ENCODE measurements at regions not wholly inside any gene's neighbourhood (a gene's known extent, or its start where the extent isn't known, plus 50 kb on each side); places are given as distances from the start of the nearest gene placed in this dataset.
"Not testable (repeated sequence)": the region's sequence is repeated elsewhere in the genome, so short reads cannot be mapped to it uniquely, and the experiment has no call there.

GRCh38 chr16:79885320-79885719 is 284.8 kb upstream of the MAF start:
- Histone ChIP-seq H3K9me3 (replicated peaks in 1 of 2; ENCODE audit: control insufficient read depth in 2 of 2, insufficient read depth in 1 of 2, low read depth in 1 of 2, low read length in 2 of 2) (no peaks in the 10 kb centered on the region), H3K4ac (ENCODE audit: low read length) (no peak overlapping the region), H2AFZ (ENCODE audit: low read length) (peak overlapping the region; percentile 64), H3K4me2 (ENCODE audit: insufficient read depth, low read length, poor library complexity, severe bottlenecking) (no peak overlapping the region), H2BK120ac (ENCODE audit: low read depth, low read length) (no peak overlapping the region), H3K4me3 (ENCODE audit: low read length in 2 of 2) (no peak overlapping the region), H2BK5ac (ENCODE audit: low read length) (no peak overlapping the region), H2BK12ac (ENCODE audit: low read length) (no peak overlapping the region), H3K27me3 (ENCODE audit: control insufficient read depth in 3 of 3, insufficient read depth in 3 of 3, low read depth in 1 of 3, low read length in 3 of 3) (no peaks in the 10 kb centered on the region), H2AK5ac (ENCODE audit: low read depth, low read length) (no peak overlapping the region), H3K79me1 (ENCODE audit: low read depth, low read length) (no peaks in the 10 kb centered on the region), H2BK15ac (ENCODE audit: low read length) (no peak overlapping the region), H4K8ac (ENCODE audit: low read depth, low read length) (no peak overlapping the region), H3K9ac (ENCODE audit: low read depth, low read length, poor library complexity) (no peak overlapping the region), H3K18ac (ENCODE audit: low read length) (no peak overlapping the region), H3K27ac (replicated peaks; ENCODE audit: low read length) (no peak overlapping the region), H3K36me3 (replicated peaks in 1 of 2; ENCODE audit: control insufficient read depth in 2 of 2, insufficient read depth in 2 of 2, low read length in 2 of 2) (no peaks in the 10 kb centered on the region), H3K4me1 (ENCODE audit: control insufficient read depth in 2 of 2, insufficient read depth in 1 of 2, low read depth in 1 of 2, low read length in 2 of 2) (no peaks in the 10 kb centered on the region), H4K91ac (ENCODE audit: low read depth, low read length, poor library complexity) (no peak overlapping the region), H3K23ac (ENCODE audit: low read depth, low read length, poor library complexity) (no peak overlapping the region), H3K14ac (ENCODE audit: low read length) (no peak overlapping the region)
- no CpG with 5 or more reads among the region's 7 CpGs for WGBS, 2 donors (ENCODE audit: extremely low coverage in 2 of 2, insufficient read length in 2 of 2, insufficient replicate concordance in 1 of 2)
- no peak for DNase-seq (ENCODE audit: low spot score)

DNA sequence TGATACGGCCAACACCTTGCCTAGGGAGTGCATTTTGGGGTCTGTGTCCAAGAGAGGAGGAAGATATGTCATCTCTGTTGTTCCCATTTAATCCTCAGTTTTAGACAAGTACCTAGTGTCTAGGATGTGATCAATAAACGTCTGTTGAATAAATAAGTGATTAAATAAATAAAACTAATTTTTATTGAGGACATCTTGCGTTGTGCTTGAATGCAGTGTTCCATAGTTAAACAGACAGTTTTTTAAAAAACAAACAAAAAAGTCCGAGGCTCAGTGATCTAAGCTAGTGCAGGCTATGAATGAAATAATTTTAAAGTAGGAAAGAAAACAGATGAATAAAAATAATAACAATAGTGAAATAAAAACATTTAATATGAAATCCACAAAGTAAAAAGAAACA is 283.0 kb upstream of the MAF start:
- H3K4ac ChIP-seq (ENCODE audit: low read length) = no peak overlapping the region
- no peaks in the 10 kb centered on the region for H3K27me3 ChIP-seq (ENCODE audit: control insufficient read depth in 3 of 3, insufficient read depth in 3 of 3, low read depth in 1 of 3, low read length in 3 of 3)
- H3K4me1 ChIP-seq (ENCODE audit: control insufficient read depth in 2 of 2, insufficient read depth in 1 of 2, low read depth in 1 of 2, low read length in 2 of 2) = no peaks in the 10 kb centered on the region
- H3K9me3 ChIP-seq (replicated peaks in 1 of 2; ENCODE audit: control insufficient read depth in 2 of 2, insufficient read depth in 1 of 2, low read depth in 1 of 2, low read length in 2 of 2) = no peaks in the 10 kb centered on the region
- H3K4me2 ChIP-seq (ENCODE audit: insufficient read depth, low read length, poor library complexity, severe bottlenecking) = no peak overlapping the region
- H2BK5ac ChIP-seq (ENCODE audit: low read length) = no peak overlapping the region
- H2BK15ac ChIP-seq (ENCODE audit: low read length) = no peak overlapping the region
- no peaks in the 10 kb centered on the region for H3K79me1 ChIP-seq (ENCODE audit: low read depth, low read length)
- H2AFZ ChIP-seq (ENCODE audit: low read length) = no peak overlapping the region
- no peak overlapping the region for H3K9ac ChIP-seq (ENCODE audit: low read depth, low read length, poor library complexity)
- no peak overlapping the region for H2BK120ac ChIP-seq (ENCODE audit: low read depth, low read length)
- H2AK5ac ChIP-seq (ENCODE audit: low read depth, low read length) = no peak overlapping the region
- H2BK12ac ChIP-seq (ENCODE audit: low read length) = no peak overlapping the region
- no peak overlapping the region for H4K8ac ChIP-seq (ENCODE audit: low read depth, low read length)
- no CpG with 5 or more reads among the region's 4 CpGs for WGBS, 2 donors (ENCODE audit: extremely low coverage in 2 of 2, insufficient read length in 2 of 2, insufficient replicate concordance in 1 of 2)
- no peak overlapping the region for H4K91ac ChIP-seq (ENCODE audit: low read depth, low read length, poor library complexity)
- DNase-seq (ENCODE audit: low spot score) = no peak
- no peaks in the 10 kb centered on the region for H3K36me3 ChIP-seq (replicated peaks in 1 of 2; ENCODE audit: control insufficient read depth in 2 of 2, insufficient read depth in 2 of 2, low read length in 2 of 2)
- H3K18ac ChIP-seq (ENCODE audit: low read length) = no peak overlapping the region
- no peak overlapping the region for H3K27ac ChIP-seq (replicated peaks; ENCODE audit: low read length)
- H3K14ac ChIP-seq (ENCODE audit: low read length) = no peak overlapping the region
- H3K4me3 ChIP-seq (ENCODE audit: low read length in 2 of 2) = no peak overlapping the region
- H3K23ac ChIP-seq (ENCODE audit: low read depth, low read length, poor library complexity) = no peak overlapping the region

DNA sequence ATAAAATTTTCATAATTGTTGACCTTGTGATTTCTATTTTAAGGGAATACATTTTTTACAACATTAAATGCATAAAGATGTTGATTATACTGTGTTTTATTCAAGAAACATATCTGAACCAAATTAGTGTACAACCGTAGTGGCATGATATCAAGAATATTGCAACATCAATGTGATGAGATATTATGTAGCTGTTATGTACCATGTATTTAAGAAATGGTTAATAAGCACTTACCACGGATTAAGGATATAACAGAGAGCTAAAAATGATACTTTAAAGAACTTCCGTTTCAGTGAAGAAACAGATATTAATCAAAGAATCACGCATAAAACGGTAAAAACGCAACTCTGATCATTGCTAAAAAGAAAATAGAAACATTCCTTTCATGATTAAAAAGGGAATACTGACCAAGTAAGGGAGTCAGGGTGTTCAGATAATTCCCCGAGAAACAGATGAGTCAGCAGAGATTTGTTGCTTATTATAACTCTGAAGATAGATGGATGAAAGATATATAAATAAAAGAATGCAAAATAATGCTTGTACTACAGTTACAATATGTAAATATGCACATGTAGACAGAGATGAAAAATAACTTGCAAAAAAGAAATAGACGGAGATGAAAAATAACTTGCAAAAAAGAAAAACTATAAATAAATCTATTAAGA is 281.9 kb upstream of the MAF start:
- no peak overlapping the region for H2BK12ac ChIP-seq (ENCODE audit: low read length)
- no peaks in the 10 kb centered on the region for H3K4me1 ChIP-seq (ENCODE audit: control insufficient read depth in 2 of 2, insufficient read depth in 1 of 2, low read depth in 1 of 2, low read length in 2 of 2)
- no peak overlapping the region for H2BK15ac ChIP-seq (ENCODE audit: low read length)
- H2BK120ac ChIP-seq (ENCODE audit: low read depth, low read length) = no peak overlapping the region
- H3K36me3 ChIP-seq (replicated peaks in 1 of 2; ENCODE audit: control insufficient read depth in 2 of 2, insufficient read depth in 2 of 2, low read length in 2 of 2) = no peaks in the 10 kb centered on the region
- H3K27ac ChIP-seq (replicated peaks; ENCODE audit: low read length) = no peak overlapping the region
- H4K8ac ChIP-seq (ENCODE audit: low read depth, low read length) = no peak overlapping the region
- no peak overlapping the region for H3K4me3 ChIP-seq (ENCODE audit: low read length in 2 of 2)
- no peaks in the 10 kb centered on the region for H3K79me1 ChIP-seq (ENCODE audit: low read depth, low read length)
- DNase-seq (ENCODE audit: low spot score) = no peak
- H4K91ac ChIP-seq (ENCODE audit: low read depth, low read length, poor library complexity) = no peak overlapping the region
- no CpG with 5 or more reads among the region's 8 CpGs for WGBS, 2 donors (ENCODE audit: extremely low coverage in 2 of 2, insufficient read length in 2 of 2, insufficient replicate concordance in 1 of 2)
- no peak overlapping the region for H2AFZ ChIP-seq (ENCODE audit: low read length)
- no peak overlapping the region for H3K4me2 ChIP-seq (ENCODE audit: insufficient read depth, low read length, poor library complexity, severe bottlenecking)
- H3K4ac ChIP-seq (ENCODE audit: low read length) = no peak overlapping the region
- H3K23ac ChIP-seq (ENCODE audit: low read depth, low read length, poor library complexity) = no peak overlapping the region
- no peak overlapping the region for H3K14ac ChIP-seq (ENCODE audit: low read length)
- H2AK5ac ChIP-seq (ENCODE audit: low read depth, low read length) = no peak overlapping the region
- no peak overlapping the region for H3K9ac ChIP-seq (ENCODE audit: low read depth, low read length, poor library complexity)
- no peak overlapping the region for H3K18ac ChIP-seq (ENCODE audit: low read length)
- H3K27me3 ChIP-seq (ENCODE audit: control insufficient read depth in 3 of 3, insufficient read depth in 3 of 3, low read depth in 1 of 3, low read length in 3 of 3) = peaks cover 0 to 1% (median 0%) of the 10 kb centered on the region in 3 experiments
- no peak overlapping the region for H2BK5ac ChIP-seq (ENCODE audit: low read length)
- no peaks in the 10 kb centered on the region for H3K9me3 ChIP-seq (replicated peaks in 1 of 2; ENCODE audit: control insufficient read depth in 2 of 2, insufficient read depth in 1 of 2, low read depth in 1 of 2, low read length in 2 of 2)

DNA sequence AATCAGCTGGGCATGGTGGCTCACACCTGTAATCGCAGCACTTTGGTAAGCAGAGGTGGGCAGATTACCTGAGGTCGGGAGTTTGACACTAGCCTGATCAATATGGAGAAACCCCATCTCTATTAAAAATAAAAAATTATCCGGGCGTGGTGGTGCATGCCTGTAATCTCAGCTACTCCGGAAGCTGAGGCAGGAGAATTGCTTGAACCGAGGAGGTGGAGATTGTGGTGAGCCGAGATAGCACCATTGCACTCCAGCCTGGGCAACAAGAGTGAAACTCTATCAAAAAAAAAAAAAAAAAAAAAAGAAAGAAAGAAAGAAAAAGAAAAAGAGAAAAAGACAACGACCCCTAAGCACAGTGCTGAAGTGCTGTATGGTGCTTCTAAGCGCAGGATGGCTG is 280.6 kb upstream of the MAF start:
- H2BK12ac ChIP-seq (ENCODE audit: low read length); H3K4me2 ChIP-seq (ENCODE audit: insufficient read depth, low read length, poor library complexity, severe bottlenecking); H3K36me3 ChIP-seq (replicated peaks in 1 of 2; ENCODE audit: control insufficient read depth in 2 of 2, insufficient read depth in 2 of 2, low read length in 2 of 2); H3K9me3 ChIP-seq (replicated peaks in 1 of 2; ENCODE audit: control insufficient read depth in 2 of 2, insufficient read depth in 1 of 2, low read depth in 1 of 2, low read length in 2 of 2); H3K79me1 ChIP-seq (ENCODE audit: low read depth, low read length); H2BK5ac ChIP-seq (ENCODE audit: low read length); H3K27ac ChIP-seq (replicated peaks; ENCODE audit: low read length); H3K23ac ChIP-seq (ENCODE audit: low read depth, low read length, poor library complexity); H2AFZ ChIP-seq (ENCODE audit: low read length); H3K4me3 ChIP-seq (ENCODE audit: low read length in 2 of 2); H2AK5ac ChIP-seq (ENCODE audit: low read depth, low read length); H3K14ac ChIP-seq (ENCODE audit: low read length); H3K4ac ChIP-seq (ENCODE audit: low read length); H2BK120ac ChIP-seq (ENCODE audit: low read depth, low read length); H4K91ac ChIP-seq (ENCODE audit: low read depth, low read length, poor library complexity); H4K8ac ChIP-seq (ENCODE audit: low read depth, low read length); H3K27me3 ChIP-seq (ENCODE audit: control insufficient read depth in 3 of 3, insufficient read depth in 3 of 3, low read depth in 1 of 3, low read length in 3 of 3); H3K4me1 ChIP-seq (ENCODE audit: control insufficient read depth in 2 of 2, insufficient read depth in 1 of 2, low read depth in 1 of 2, low read length in 2 of 2); H3K18ac ChIP-seq (ENCODE audit: low read length); H3K9ac ChIP-seq (ENCODE audit: low read depth, low read length, poor library complexity); H2BK15ac ChIP-seq (ENCODE audit: low read length); DNase-seq (ENCODE audit: low spot score): not testable (repeated sequence)
- WGBS, 2 donors (ENCODE audit: extremely low coverage in 2 of 2, insufficient read length in 2 of 2, insufficient replicate concordance in 1 of 2) = no CpG with 5 or more reads among the region's 9 CpGs

Measured in neuronal stem cell (in vitro differentiated cells).